Stimulated activated naive CD8-positive, alpha-beta T cell treated with anti-CD3 and anti-CD28 coated beads, Interleukin-15, Interleukin-2, amounts not matched to agents 100 ng/mL and 50 ng/mL, for 24 hours (primary cell): ENCODE measurements at regions not wholly inside any gene's neighbourhood (a gene's known extent, or its start where the extent isn't known, plus 50 kb on each side); places are given as distances from the start of the nearest gene placed in this dataset.

Source experiments
- H3K27ac Mint-ChIP-seq: one replicate; pipeline ENCODE4 v1.8.0; 2021; ENCODE audit warnings: mild to moderate bottlenecking, mixed read lengths
- H3K27me3 Mint-ChIP-seq: one replicate; pipeline ENCODE4 v1.8.0; 2021; ENCODE audit warnings: mixed read lengths
- H3K36me3 Mint-ChIP-seq: one replicate; pipeline ENCODE4 v1.8.0; 2021; ENCODE audit warnings: low read depth, mixed read lengths
- H3K4me1 Mint-ChIP-seq: one replicate; pipeline ENCODE4 v1.8.0; 2021; ENCODE audit warnings: low read depth, mixed read lengths
- H3K4me3 Mint-ChIP-seq: one replicate; pipeline ENCODE4 v1.8.0; 2021; ENCODE audit warnings: mild to moderate bottlenecking, mixed read lengths
- H3K9me3 Mint-ChIP-seq: one replicate; pipeline ENCODE4 v1.8.0; 2021; ENCODE audit warnings: mixed read lengths

DNA sequence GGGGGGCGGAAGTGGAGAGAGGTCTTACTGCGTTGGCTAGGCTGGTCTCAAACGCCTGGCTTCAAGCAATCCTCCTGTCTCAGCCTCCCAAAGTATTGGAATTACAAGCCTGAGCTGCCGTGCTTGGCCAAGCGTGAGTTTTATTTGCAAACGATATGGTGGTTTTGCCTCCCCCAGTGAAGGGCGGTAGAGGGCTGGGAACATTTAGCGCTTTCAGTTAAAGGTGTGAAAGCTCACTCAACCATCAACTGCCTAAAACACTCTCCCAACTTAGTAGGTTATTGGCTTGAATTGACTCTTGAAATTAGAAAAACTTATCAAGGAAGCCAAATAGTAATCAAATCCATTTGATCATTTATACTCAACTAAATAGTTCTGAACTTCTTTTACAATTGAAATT lies 156.3 kb downstream of the ESM1 start:
- Mint-ChIP-seq H3K4me3 (no peak overlapping the region), H3K36me3 (no peaks in the 10 kb centered on the region), H3K9me3 (no peaks in the 10 kb centered on the region), H3K27me3 (no peaks in the 10 kb centered on the region), H3K4me1 (peaks cover 8% of the 10 kb centered on the region), H3K27ac (no peak overlapping the region)

DNA sequence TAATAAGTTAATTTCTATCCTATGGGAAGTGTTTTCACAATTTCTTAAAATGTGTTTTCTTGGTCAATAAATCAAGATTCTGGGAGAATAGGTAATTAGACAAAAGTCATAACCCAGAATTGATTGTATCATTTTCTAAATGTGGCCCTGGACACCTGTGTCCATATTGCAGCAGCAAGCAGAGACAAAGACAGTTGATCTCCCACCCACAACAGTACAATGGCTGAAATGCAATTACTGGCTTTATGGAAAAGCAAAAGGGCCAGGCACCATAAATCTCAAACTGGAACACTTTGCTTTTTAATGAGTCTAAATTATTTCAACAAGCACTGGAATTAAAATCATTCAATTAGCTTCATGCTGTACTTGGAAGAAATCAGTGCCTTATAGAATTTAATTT lies 157.2 kb downstream of the ESM1 start:
- Mint-ChIP-seq H3K4me3 (no peak overlapping the region), H3K9me3 (no peaks in the 10 kb centered on the region), H3K4me1 (peaks cover 4% of the 10 kb centered on the region), H3K27ac (no peak overlapping the region), H3K27me3 (no peaks in the 10 kb centered on the region), H3K36me3 (no peaks in the 10 kb centered on the region)

DNA sequence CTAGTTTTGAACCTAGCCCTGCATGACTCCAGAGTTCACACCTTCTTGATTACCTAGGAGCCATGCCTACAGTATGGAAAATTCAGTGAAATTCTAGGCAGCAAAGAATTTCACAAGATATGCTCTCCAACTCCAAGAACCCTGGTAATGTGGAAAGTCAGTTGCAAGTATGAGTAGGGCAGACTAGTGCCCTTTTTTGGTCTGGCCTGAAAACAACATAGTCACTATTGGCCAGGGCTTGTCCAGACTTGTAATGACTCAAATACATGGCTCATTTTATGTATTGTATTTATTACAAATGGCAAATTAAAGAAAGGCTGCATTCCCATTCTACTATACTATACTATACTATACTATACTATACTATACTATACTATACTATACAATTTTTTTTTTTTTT lies 160.4 kb downstream of the ESM1 start:
- no peak overlapping the region for H3K4me3 Mint-ChIP-seq
- no peaks in the 10 kb centered on the region for H3K27me3 Mint-ChIP-seq
- H3K36me3 Mint-ChIP-seq, result no peaks in the 10 kb centered on the region
- no peaks in the 10 kb centered on the region for H3K9me3 Mint-ChIP-seq
- no peak overlapping the region for H3K27ac Mint-ChIP-seq
- no peaks in the 10 kb centered on the region for H3K4me1 Mint-ChIP-seq

DNA sequence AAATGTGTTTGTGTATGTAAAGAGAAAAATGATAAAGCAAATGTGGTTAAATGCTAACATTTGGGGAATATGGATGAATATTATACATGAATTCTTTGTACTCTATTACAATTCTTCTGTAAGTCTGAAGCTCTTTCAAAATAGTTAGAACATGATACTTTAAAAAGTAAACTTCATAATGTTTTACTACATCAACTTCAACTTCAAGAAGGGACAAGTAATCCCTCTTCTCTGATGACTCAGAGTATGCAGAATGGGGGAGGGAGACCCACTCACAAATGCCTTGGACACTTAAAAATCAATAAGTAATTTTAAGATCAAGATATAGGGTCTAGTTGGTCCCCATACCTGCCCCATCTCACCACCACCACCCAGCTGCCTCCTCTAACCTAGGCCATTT lies 162.4 kb downstream of the ESM1 start:
- Mint-ChIP-seq H3K4me3 (no peak overlapping the region), H3K36me3 (no peaks in the 10 kb centered on the region), H3K27me3 (no peaks in the 10 kb centered on the region), H3K9me3 (no peaks in the 10 kb centered on the region), H3K4me1 (no peaks in the 10 kb centered on the region), H3K27ac (no peak overlapping the region)

DNA sequence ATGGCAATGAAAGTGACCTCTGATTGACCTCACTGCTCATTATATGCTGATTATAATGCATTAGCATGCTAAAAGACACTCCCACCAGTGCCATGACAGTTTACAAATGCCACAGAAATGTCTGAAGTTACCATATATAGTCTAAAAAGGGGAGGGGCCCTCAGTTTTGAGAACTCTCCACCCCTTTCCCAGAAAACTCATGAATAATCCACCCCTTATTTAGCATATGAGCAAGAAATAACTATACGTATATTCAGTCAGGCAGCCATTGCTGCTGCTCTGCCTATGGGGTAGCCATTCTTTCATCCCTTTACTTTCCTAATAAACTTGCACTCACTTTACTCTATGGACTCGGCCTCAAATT lies 163.1 kb downstream of the ESM1 start:
- Mint-ChIP-seq H3K36me3 (no peaks in the 10 kb centered on the region), H3K27ac (no peak overlapping the region), H3K4me1 (no peaks in the 10 kb centered on the region), H3K4me3 (no peak overlapping the region), H3K27me3 (no peaks in the 10 kb centered on the region), H3K9me3 (no peaks in the 10 kb centered on the region)

DNA sequence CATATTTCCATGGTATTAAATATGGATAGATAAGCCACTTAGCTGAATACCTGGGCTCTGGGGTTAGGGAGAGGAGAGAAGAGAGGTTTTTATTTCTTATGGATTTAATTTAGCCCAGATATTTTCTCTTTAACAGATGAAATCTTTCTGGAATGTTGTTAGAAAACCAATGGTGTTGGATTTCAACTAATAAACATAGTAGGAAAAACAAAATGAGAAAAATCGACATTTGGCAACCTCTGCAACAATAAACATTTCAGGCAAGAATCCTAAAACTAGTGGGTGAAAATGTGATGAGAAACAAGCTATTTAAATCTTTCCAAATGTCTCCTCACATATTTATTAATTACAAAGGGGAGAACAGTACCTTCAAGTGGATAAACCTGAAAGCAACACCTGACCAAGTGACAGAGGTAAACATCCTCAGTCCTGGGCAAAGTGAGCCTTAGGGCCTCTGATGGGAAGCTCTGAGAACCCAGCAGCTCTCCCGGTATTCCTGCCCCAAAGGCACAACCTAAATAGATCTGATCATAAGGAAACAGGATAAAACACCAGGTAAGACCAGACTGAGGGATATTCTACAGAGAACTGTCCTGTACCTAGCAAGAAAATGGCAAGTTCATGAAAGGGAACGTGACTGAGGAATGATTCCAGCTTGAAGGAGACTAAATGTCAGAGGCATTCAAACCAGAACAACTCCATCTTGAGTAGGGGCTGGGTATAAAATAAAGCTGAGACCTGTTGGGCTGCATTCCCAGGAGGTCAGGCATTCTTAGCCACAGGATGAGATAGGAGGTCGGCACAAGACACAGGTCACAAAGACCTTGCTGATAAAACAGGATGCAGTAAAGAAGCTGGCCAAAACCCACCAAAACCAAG lies 163.7 kb downstream of the ESM1 start:
- Mint-ChIP-seq H3K9me3 (no peaks in the 10 kb centered on the region), H3K4me3 (no peak overlapping the region), H3K36me3 (no peaks in the 10 kb centered on the region), H3K4me1 (no peaks in the 10 kb centered on the region), H3K27ac (no peak overlapping the region), H3K27me3 (no peaks in the 10 kb centered on the region)

DNA sequence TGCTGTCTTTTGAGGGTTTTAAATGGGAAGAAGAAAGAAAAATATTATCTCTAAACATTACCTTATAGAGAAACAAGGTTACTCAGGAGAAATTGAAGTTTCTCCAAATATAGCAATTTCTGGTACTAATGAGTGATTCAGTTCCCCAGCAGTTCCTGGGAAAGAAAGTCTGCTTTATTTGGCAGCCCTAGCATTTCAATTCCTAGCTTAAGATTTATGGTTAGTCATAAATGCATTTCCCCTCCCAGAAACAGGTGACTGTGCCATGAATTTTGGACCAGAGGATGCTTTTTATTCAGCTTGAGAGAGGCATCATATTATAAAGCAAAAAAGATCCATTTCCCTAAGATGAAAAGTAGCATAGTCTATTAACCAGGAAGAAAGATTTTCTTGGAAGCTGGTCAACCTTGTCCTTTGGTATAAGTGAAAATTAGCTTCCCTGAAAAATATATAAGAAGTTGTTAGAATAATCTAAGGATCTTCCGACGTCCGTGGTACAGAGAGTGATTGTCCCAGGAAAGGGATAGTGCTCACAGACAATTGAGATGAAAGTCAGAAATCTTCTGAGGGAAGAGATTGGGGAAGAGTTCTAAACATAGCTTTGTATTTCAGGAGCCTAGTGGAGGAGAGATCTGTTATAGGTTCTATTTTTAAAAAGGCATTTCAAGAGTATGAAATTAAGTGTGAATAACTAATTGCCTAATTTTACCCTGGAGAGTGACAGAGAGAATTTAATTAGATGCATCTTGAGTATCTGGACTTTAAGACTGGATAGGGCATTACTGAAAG lies 164.9 kb downstream of the ESM1 start:
- H3K4me1 Mint-ChIP-seq, result no peaks in the 10 kb centered on the region
- no peaks in the 10 kb centered on the region for H3K9me3 Mint-ChIP-seq
- peaks cover 3% of the 10 kb centered on the region for H3K27me3 Mint-ChIP-seq
- H3K27ac Mint-ChIP-seq, result no peak overlapping the region
- no peaks in the 10 kb centered on the region for H3K36me3 Mint-ChIP-seq
- no peak overlapping the region for H3K4me3 Mint-ChIP-seq

DNA sequence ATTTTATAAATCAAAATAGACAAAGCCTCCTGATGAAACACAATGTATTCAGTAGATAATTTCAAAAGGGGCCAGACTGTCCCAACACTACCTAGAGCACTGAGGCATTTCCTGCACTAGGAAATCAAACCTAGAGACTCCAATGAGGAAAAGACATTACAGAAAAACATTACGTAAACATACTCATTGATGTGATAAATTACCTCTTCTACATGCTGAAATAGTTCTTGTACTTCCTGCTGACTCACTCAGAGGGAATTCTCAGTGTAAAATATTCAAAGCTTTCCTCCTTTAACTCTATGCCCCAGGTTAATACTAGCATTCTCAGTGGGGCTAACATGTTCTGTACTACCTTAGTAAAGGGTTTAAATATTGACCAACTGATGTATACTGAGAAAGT lies 178.0 kb downstream of the ESM1 start:
- Mint-ChIP-seq H3K27ac (no peak overlapping the region), H3K4me3 (no peak overlapping the region), H3K27me3 (no peaks in the 10 kb centered on the region), H3K9me3 (peaks cover 5% of the 10 kb centered on the region), H3K4me1 (peaks cover 14% of the 10 kb centered on the region), H3K36me3 (no peaks in the 10 kb centered on the region)

DNA sequence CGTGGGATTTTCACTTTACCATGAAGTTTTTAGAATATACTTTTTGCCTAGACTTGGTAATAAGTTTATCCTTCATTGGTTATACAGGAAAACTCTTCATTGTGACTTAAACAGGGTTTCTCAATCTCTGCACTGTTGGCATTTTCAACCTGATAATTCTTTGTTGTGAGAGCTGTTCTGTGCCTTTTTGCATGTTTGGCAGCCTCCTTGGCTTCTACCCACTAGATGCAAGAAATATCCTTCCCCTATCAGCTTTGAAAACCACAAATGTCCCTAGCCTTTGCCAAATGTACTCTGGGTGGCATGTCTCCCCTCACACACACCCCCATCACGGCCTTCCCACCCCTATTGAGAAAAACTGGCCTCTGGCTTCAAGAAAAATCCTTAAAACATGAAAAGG lies 180.9 kb downstream of the ESM1 start:
- H3K4me1 Mint-ChIP-seq, result peaks cover 22% of the 10 kb centered on the region
- H3K36me3 Mint-ChIP-seq, result no peaks in the 10 kb centered on the region
- H3K9me3 Mint-ChIP-seq, result peaks cover 5% of the 10 kb centered on the region
- H3K27me3 Mint-ChIP-seq, result no peaks in the 10 kb centered on the region
- peak overlapping the region; percentile 17 for H3K27ac Mint-ChIP-seq
- no peak overlapping the region for H3K4me3 Mint-ChIP-seq

DNA sequence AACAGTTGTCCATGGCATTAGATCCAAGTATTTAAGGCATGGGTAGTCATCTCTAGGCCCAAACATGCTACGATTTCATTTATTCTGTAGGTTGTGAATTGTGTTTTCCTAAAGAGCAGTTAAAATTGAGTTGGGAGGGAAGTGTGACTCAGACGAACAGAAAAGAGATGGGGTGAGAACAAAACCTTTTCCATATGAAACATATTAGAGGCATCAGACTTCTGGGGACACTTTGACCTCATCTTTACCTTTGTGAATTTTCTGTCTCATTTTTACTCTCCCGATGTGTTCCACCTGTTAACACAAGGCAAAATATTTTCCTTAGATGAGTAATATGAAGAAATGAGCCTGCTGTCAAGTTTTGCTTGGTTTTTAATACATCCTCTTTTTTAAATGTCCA lies 181.3 kb downstream of the ESM1 start:
- Mint-ChIP-seq H3K27me3 (no peaks in the 10 kb centered on the region), H3K4me3 (no peak overlapping the region), H3K27ac (no peak overlapping the region), H3K9me3 (peaks cover 5% of the 10 kb centered on the region), H3K4me1 (peaks cover 22% of the 10 kb centered on the region), H3K36me3 (no peaks in the 10 kb centered on the region)

DNA sequence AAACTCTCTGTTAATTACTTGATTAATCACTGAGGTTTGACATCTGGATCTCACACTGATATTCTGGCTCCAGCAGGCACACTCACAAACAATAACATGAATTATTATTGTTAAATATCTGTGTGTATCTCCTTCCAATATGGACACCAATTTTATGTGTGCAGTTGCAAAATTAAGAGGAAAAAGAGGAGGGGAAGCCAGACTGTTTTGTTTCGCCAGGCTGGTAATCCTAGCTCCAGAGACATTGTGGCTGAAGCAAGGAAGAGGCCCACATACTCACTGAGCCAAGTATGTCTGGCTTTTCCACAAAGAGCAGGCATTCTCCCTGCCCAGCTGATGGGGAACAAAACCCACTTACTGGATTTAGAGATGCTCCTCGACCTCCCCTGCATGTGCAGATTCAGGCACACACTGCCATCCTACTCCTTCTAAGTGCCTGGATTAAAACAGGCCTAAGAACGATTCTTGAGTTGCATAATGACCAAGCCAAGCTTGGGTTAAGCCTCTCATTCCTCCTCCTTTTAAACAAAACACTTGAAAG lies 181.9 kb downstream of the ESM1 start:
- Mint-ChIP-seq H3K27ac (no peak overlapping the region), H3K4me3 (no peak overlapping the region), H3K4me1 (peaks cover 22% of the 10 kb centered on the region), H3K36me3 (no peaks in the 10 kb centered on the region), H3K9me3 (peaks cover 2% of the 10 kb centered on the region), H3K27me3 (no peaks in the 10 kb centered on the region)

DNA sequence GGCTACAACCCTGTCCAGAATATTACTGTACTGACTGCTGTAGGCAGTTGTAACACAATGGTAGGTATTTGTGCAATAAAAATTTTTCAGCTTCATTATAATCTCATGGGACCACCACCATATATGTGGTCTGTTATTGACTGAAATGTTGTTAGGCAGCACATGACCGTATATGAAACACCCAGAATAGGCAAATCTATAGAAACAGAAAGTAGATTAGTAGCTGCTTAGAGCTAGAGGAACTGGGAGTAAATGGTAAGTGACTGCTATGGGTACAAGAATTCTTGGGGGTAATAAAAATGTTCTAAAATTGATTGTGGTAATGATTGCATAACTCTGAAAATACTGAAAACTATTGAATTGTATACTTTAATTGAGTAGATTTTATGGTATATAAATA lies 185.7 kb downstream of the ESM1 start:
- Mint-ChIP-seq H3K27me3 (peaks cover 10% of the 10 kb centered on the region), H3K4me1 (peaks cover 31% of the 10 kb centered on the region), H3K9me3 (no peaks in the 10 kb centered on the region), H3K27ac (no peak overlapping the region), H3K4me3 (no peak overlapping the region), H3K36me3 (no peaks in the 10 kb centered on the region)

DNA sequence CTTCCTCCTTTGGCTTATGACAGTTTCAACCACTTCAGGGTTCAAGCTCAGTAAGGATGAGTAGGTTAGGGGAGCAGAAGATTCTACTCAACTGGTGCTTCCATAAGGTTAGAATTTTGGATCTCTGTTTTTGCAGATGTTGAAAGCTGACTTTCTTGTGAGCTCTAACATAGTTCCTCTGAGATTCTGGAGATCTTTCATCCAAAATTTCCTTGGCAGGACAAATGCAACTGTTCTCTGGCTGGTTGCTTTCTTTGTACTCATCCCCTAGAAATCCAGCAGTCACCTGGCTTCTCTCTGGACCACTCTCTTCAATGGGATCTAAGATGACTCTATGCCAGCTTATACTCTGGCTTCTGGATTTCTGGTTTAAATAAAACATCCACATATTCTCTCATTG lies 189.6 kb downstream of the ESM1 start:
- no peak overlapping the region for H3K27ac Mint-ChIP-seq
- H3K4me1 Mint-ChIP-seq, result peaks cover 42% of the 10 kb centered on the region
- no peaks in the 10 kb centered on the region for H3K36me3 Mint-ChIP-seq
- no peaks in the 10 kb centered on the region for H3K9me3 Mint-ChIP-seq
- no peak overlapping the region for H3K4me3 Mint-ChIP-seq
- peaks cover 10% of the 10 kb centered on the region for H3K27me3 Mint-ChIP-seq

DNA sequence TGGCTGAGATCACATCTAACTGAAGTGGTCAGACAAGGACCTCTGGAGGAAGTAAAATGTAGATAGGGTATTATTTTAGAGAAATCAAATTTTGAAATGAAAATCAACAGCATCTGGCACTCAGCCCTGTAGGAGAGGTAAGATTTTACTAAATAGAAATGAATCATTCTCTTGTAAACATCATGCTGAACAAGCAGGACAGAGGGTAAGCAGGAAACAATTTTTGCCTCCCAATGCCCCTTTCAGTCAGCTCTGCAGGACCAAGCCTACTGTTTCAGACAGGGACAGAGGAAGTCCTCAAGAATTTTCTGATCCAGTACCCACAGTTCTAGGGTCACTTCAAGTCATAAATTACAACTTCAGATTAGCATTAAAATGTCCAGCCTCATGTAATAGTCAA lies 190.1 kb downstream of the ESM1 start:
- H3K27ac Mint-ChIP-seq, result peak overlapping the region; percentile 90
- H3K4me3 Mint-ChIP-seq, result no peak overlapping the region
- peaks cover 42% of the 10 kb centered on the region for H3K4me1 Mint-ChIP-seq
- no peaks in the 10 kb centered on the region for H3K36me3 Mint-ChIP-seq
- no peaks in the 10 kb centered on the region for H3K9me3 Mint-ChIP-seq
- peaks cover 15% of the 10 kb centered on the region for H3K27me3 Mint-ChIP-seq

DNA sequence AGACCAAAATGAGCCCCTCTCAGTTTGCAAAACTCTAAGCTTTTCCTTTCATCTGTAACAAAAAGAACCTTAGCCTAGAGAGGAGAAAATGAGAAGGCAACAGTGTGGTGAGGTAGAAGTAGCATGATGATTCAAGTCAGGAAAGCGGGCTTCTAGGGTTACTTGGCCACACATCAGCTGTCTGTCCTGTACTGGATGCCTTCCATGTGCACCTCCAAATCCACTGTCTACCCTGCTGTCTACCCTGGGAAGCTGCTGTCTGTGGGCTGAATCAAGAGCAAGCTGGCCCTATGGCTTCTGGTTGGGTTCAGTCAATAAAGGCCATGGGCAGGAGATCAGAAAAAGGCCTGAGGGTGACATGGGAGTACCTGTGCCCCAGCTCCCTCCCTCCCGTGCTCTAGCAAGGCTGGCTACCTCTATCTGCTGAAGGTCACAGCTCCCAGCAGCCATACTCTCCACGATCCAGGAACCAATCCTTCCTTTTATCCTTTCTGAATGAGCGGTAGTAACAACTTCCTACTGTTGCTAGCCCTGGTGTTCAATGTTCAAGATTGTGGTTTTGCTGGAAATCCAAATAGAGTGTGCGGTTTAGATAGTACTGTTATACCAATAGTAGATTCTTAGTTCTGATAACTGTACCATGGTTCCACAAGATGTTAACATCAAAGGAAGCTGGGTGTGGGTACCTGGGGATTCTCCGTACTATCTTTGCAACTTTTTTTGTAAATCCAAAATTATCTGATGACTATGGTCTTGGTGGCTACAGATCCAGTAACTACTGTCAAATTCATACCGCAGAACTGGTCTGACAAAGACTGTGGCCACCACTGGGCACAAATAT lies 191.0 kb downstream of the ESM1 start:
- H3K4me3 Mint-ChIP-seq, result peak overlapping the region; percentile 35
- peaks cover 34% of the 10 kb centered on the region for H3K4me1 Mint-ChIP-seq
- no peaks in the 10 kb centered on the region for H3K9me3 Mint-ChIP-seq
- no peaks in the 10 kb centered on the region for H3K36me3 Mint-ChIP-seq
- peaks cover 15% of the 10 kb centered on the region for H3K27me3 Mint-ChIP-seq
- H3K27ac Mint-ChIP-seq, result peak overlapping the region; percentile 90
